ENCODE measurements at regions not wholly inside any gene's neighbourhood (a gene's known extent, or its start where the extent isn't known, plus 50 kb on each side); places are given as distances from the start of the nearest gene placed in this dataset.

- Histone ChIP-seq H3K4me3 (no peak overlapping the region), H3K4me1 (no peaks in the 10 kb centered on the region), H3K36me3 (no peaks in the 10 kb centered on the region), H3K27ac (no peak overlapping the region), H3K27me3 (no peaks in the 10 kb centered on the region), H3K9me3 (no peaks in the 10 kb centered on the region)
- no peak for TF ChIP-seq CTCF (IDR thresholded peaks at IDR 0.05)
- TF ChIP-seq POLR2AphosphoS5 (IDR thresholded peaks at IDR 0.05) = no peak
- no peak for TF ChIP-seq EP300 (IDR thresholded peaks at IDR 0.05)
- no peak for TF ChIP-seq POLR2A (IDR thresholded peaks at IDR 0.05)
- no peak for ATAC-seq
- WGBS, 2 donors (ENCODE audit: low coverage in 1 of 2) = 78 to 87% methylated on average over 3 of the region's 3 CpGs
These were observed 623.1 kb downstream of the MBD2 start for GRCh38 chr18:53601344-53601743.

- no peaks in the 10 kb centered on the region for H3K9me3 ChIP-seq
- H3K27me3 ChIP-seq = no peaks in the 10 kb centered on the region
- TF ChIP-seq CTCF (IDR thresholded peaks at IDR 0.05) (no peak), POLR2AphosphoS5 (IDR thresholded peaks at IDR 0.05) (no peak), EP300 (IDR thresholded peaks at IDR 0.05) (no peak), POLR2A (IDR thresholded peaks at IDR 0.05) (no peak)
- no peaks in the 10 kb centered on the region for H3K36me3 ChIP-seq
- H3K4me1 ChIP-seq = no peaks in the 10 kb centered on the region
- no peak for ATAC-seq
- H3K27ac ChIP-seq = no peak overlapping the region
- WGBS, 2 donors (ENCODE audit: low coverage in 1 of 2) = 70 to 79% methylated on average over 4 of the region's 4 CpGs
- H3K4me3 ChIP-seq = no peak overlapping the region
These were observed 637.5 kb downstream of the MBD2 start for GRCh38 chr18:53586923-53587322.
